ENCODE measurements at regions not wholly inside any gene's neighbourhood (a gene's known extent, or its start where the extent isn't known, plus 50 kb on each side); places are given as distances from the start of the nearest gene placed in this dataset.

DNA sequence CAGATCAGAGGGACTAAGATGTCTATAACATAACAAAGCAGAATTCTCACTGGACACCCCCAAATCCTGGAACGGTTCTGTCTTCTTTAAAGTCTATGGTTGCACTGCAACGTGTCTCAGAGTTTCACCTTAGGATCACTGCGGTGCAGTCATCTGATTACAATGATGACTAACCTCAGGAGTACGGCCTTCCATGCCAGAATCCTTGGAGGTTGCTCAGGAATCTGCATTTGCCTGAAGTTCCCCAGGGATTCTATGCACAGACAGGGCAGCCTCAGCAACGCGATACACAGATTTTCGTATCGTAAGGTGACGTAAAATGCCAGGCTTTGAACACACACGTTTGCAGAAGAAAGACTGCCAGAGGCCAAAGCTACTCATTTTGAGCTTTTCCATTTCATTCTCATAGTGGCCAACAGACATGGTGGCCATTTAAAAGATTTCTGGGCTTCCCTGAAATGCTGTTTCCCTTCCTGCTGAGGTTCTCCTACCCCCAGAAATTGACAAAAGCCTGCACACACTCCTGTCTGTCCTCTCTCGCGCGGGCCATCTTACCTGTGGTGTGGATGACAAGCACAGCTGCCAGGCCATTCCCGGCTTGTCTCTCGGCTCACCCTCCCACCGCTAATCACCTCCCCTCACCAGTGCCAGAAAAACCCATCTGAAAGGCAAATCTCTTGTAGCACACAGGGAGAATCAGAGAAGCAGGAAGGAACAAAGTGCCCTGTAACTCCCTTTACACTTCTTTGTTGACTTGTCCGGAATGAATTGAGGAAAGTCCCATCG, 148.8 kb downstream of the ACKR3 start:
- TF ChIP-seq, protein P1, sequence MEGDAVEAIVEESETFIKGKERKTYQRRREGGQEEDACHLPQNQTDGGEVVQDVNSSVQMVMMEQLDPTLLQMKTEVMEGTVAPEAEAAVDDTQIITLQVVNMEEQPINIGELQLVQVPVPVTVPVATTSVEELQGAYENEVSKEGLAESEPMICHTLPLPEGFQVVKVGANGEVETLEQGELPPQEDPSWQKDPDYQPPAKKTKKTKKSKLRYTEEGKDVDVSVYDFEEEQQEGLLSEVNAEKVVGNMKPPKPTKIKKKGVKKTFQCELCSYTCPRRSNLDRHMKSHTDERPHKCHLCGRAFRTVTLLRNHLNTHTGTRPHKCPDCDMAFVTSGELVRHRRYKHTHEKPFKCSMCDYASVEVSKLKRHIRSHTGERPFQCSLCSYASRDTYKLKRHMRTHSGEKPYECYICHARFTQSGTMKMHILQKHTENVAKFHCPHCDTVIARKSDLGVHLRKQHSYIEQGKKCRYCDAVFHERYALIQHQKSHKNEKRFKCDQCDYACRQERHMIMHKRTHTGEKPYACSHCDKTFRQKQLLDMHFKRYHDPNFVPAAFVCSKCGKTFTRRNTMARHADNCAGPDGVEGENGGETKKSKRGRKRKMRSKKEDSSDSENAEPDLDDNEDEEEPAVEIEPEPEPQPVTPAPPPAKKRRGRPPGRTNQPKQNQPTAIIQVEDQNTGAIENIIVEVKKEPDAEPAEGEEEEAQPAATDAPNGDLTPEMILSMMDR (IDR thresholded peaks at IDR 0.05), result no peak
- TF ChIP-seq, protein P2, sequence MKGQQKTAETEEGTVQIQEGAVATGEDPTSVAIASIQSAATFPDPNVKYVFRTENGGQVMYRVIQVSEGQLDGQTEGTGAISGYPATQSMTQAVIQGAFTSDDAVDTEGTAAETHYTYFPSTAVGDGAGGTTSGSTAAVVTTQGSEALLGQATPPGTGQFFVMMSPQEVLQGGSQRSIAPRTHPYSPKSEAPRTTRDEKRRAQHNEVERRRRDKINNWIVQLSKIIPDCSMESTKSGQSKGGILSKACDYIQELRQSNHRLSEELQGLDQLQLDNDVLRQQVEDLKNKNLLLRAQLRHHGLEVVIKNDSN (CRISPR knock-in tag; IDR thresholded peaks at IDR 0.05), result no peak
- TF ChIP-seq IRF2 (CRISPR knock-in tag; IDR thresholded peaks at IDR 0.05; ENCODE audit: borderline replicate concordance, low read depth) (no peak), ZNF219 (CRISPR knock-in tag; IDR thresholded peaks at IDR 0.05; ENCODE audit: borderline replicate concordance) (no peak), TEAD4 (CRISPR knock-in tag; IDR thresholded peaks at IDR 0.05) (no peak), NR2C2 (CRISPR knock-in tag; IDR thresholded peaks at IDR 0.05) (no peak), ELF4 (CRISPR knock-in tag; IDR thresholded peaks at IDR 0.05; ENCODE audit: low read depth) (no peak), SMAD4 (CRISPR knock-in tag; IDR thresholded peaks at IDR 0.05) (no peak)
- TF ChIP-seq, protein P3, sequence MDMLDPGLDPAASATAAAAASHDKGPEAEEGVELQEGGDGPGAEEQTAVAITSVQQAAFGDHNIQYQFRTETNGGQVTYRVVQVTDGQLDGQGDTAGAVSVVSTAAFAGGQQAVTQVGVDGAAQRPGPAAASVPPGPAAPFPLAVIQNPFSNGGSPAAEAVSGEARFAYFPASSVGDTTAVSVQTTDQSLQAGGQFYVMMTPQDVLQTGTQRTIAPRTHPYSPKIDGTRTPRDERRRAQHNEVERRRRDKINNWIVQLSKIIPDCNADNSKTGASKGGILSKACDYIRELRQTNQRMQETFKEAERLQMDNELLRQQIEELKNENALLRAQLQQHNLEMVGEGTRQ (CRISPR knock-in tag; IDR thresholded peaks at IDR 0.05), result no peak
- TF ChIP-seq, protein P4, sequence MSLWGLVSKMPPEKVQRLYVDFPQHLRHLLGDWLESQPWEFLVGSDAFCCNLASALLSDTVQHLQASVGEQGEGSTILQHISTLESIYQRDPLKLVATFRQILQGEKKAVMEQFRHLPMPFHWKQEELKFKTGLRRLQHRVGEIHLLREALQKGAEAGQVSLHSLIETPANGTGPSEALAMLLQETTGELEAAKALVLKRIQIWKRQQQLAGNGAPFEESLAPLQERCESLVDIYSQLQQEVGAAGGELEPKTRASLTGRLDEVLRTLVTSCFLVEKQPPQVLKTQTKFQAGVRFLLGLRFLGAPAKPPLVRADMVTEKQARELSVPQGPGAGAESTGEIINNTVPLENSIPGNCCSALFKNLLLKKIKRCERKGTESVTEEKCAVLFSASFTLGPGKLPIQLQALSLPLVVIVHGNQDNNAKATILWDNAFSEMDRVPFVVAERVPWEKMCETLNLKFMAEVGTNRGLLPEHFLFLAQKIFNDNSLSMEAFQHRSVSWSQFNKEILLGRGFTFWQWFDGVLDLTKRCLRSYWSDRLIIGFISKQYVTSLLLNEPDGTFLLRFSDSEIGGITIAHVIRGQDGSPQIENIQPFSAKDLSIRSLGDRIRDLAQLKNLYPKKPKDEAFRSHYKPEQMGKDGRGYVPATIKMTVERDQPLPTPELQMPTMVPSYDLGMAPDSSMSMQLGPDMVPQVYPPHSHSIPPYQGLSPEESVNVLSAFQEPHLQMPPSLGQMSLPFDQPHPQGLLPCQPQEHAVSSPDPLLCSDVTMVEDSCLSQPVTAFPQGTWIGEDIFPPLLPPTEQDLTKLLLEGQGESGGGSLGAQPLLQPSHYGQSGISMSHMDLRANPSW (CRISPR knock-in tag; conservative IDR thresholded peaks at IDR 0.05; ENCODE audit: low read depth), result no peak
- TF ChIP-seq, protein P5, sequence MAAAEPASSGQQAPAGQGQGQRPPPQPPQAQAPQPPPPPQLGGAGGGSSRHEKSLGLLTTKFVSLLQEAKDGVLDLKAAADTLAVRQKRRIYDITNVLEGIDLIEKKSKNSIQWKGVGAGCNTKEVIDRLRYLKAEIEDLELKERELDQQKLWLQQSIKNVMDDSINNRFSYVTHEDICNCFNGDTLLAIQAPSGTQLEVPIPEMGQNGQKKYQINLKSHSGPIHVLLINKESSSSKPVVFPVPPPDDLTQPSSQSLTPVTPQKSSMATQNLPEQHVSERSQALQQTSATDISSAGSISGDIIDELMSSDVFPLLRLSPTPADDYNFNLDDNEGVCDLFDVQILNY (CRISPR knock-in tag; IDR thresholded peaks at IDR 0.05), result no peak
- TF ChIP-seq, protein P6, sequence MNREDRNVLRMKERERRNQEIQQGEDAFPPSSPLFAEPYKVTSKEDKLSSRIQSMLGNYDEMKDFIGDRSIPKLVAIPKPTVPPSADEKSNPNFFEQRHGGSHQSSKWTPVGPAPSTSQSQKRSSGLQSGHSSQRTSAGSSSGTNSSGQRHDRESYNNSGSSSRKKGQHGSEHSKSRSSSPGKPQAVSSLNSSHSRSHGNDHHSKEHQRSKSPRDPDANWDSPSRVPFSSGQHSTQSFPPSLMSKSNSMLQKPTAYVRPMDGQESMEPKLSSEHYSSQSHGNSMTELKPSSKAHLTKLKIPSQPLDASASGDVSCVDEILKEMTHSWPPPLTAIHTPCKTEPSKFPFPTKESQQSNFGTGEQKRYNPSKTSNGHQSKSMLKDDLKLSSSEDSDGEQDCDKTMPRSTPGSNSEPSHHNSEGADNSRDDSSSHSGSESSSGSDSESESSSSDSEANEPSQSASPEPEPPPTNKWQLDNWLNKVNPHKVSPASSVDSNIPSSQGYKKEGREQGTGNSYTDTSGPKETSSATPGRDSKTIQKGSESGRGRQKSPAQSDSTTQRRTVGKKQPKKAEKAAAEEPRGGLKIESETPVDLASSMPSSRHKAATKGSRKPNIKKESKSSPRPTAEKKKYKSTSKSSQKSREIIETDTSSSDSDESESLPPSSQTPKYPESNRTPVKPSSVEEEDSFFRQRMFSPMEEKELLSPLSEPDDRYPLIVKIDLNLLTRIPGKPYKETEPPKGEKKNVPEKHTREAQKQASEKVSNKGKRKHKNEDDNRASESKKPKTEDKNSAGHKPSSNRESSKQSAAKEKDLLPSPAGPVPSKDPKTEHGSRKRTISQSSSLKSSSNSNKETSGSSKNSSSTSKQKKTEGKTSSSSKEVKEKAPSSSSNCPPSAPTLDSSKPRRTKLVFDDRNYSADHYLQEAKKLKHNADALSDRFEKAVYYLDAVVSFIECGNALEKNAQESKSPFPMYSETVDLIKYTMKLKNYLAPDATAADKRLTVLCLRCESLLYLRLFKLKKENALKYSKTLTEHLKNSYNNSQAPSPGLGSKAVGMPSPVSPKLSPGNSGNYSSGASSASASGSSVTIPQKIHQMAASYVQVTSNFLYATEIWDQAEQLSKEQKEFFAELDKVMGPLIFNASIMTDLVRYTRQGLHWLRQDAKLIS (CRISPR knock-in tag; IDR thresholded peaks at IDR 0.05; ENCODE audit: borderline replicate concordance), result no peak
- TF ChIP-seq, protein P7, sequence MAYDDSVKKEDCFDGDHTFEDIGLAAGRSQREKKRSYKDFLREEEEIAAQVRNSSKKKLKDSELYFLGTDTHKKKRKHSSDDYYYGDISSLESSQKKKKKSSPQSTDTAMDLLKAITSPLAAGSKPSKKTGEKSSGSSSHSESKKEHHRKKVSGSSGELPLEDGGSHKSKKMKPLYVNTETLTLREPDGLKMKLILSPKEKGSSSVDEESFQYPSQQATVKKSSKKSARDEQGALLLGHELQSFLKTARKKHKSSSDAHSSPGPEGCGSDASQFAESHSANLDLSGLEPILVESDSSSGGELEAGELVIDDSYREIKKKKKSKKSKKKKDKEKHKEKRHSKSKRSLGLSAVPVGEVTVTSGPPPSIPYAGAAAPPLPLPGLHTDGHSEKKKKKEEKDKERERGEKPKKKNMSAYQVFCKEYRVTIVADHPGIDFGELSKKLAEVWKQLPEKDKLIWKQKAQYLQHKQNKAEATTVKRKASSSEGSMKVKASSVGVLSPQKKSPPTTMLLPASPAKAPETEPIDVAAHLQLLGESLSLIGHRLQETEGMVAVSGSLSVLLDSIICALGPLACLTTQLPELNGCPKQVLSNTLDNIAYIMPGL (CRISPR knock-in tag; IDR thresholded peaks at IDR 0.05), result no peak
- TF ChIP-seq, protein P8, sequence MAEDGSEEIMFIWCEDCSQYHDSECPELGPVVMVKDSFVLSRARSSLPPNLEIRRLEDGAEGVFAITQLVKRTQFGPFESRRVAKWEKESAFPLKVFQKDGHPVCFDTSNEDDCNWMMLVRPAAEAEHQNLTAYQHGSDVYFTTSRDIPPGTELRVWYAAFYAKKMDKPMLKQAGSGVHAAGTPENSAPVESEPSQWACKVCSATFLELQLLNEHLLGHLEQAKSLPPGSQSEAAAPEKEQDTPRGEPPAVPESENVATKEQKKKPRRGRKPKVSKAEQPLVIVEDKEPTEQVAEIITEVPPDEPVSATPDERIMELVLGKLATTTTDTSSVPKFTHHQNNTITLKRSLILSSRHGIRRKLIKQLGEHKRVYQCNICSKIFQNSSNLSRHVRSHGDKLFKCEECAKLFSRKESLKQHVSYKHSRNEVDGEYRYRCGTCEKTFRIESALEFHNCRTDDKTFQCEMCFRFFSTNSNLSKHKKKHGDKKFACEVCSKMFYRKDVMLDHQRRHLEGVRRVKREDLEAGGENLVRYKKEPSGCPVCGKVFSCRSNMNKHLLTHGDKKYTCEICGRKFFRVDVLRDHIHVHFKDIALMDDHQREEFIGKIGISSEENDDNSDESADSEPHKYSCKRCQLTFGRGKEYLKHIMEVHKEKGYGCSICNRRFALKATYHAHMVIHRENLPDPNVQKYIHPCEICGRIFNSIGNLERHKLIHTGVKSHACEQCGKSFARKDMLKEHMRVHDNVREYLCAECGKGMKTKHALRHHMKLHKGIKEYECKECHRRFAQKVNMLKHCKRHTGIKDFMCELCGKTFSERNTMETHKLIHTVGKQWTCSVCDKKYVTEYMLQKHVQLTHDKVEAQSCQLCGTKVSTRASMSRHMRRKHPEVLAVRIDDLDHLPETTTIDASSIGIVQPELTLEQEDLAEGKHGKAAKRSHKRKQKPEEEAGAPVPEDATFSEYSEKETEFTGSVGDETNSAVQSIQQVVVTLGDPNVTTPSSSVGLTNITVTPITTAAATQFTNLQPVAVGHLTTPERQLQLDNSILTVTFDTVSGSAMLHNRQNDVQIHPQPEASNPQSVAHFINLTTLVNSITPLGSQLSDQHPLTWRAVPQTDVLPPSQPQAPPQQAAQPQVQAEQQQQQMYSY (CRISPR knock-in tag; IDR thresholded peaks at IDR 0.05), result no peak
